Mucosa of gallbladder (tissue), 1 donor: ENCODE measurements at regions not wholly inside any gene's neighbourhood (a gene's known extent, or its start where the extent isn't known, plus 50 kb on each side); places are given as distances from the start of the nearest gene placed in this dataset.
A peak's percentile ranks its signal among the peaks of the same experiment; 100 is the strongest.
"Not testable (repeated sequence)": the region's sequence is repeated elsewhere in the genome, so short reads cannot be mapped to it uniquely, and the experiment has no call there.

Source experiments
- DNase-seq: peaks from one replicate; pipeline ENCODE4 v3.0.0-alpha.2; 2020; ENCODE audit warnings: low spot score
- donor health status: DM: no; HTN: no; CAD: no.

- DNase-seq = peak; percentile 29
Measured at GRCh38 chr1:219433001-219433400, 179.9 kb downstream of the ZC3H11B start.

DNA sequence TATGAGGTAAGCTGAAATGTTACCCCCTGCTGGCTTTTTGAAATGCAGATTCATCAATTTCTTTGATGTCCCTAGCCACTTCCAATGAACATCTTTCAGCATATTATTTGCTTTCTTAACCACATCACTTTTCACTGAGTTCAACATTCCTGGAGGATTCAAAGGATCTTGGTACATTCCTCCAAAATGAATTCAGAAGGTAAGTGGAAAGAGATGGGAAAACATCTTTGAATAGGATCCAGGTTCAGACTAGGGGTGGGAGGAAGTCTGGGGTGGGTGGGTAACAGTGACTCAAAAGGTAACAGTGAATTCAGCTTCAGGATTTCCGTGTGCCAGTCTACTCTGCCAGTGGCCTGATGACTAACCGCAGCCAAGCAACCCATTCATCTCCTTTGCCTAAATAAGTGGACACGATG is 180.7 kb downstream of the ZC3H11B start:
- DNase-seq = no peak

DNA sequence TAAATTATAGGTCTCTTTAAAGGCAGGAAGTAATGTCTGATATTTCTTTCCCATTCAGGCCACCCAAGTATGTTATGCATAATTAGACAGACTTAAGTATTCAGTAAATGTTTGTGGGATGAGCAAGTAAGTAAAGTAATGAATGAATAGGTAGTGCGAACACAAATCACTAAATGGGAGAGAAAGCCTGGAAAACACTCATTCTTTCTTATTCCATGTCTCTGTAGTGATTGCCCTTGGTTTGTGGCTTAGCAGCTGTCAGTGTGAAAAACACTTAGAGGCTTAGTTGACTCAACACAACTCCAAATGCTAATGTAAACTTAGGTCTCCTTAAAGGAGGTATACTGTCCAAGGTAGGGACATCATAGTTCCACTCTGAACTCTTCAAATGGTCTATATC is 182.5 kb downstream of the ZC3H11B start:
- DNase-seq = no peak

DNA sequence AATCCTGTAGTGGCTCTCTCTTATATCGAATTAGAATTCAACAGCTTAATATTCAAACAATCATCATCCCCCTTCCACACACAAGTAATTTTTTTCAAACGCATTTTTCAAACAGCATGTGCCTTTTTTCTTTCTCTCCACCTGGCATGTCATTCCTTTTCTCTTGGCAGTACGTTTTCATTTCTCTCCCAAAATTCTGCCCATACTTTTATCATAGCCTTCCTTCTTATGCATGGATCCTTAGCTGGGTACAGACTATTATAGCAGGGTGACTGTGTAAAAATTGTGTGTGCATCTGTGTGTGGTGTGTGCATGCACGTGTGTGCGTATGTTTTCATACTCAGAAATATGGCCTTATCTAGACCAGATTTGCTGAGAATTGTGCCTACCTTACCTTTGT is 184.3 kb downstream of the ZC3H11B start:
- no peak for DNase-seq

DNA sequence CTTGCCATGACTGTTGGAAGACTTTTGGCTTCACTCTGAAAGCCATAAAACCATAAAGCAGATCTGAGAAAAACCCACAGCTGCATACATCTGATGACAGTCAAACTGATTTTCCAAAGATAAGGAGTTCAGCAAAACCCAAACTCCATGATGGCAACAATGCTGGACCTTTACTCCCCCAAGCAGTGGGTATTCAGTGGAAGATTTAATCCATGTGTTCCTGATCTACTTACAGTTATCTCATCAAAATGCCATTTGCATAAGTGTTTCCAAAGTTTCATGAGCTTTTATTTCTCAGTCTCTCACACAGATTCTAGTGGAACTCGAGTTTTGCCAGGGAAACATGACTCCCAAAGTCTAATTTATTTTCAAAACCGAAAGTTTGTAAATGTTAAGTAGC is 184.9 kb downstream of the ZC3H11B start:
- DNase-seq = no peak

GRCh38 chr1:219427403-219427802 is 185.5 kb downstream of the ZC3H11B start:
- no peak for DNase-seq

DNA sequence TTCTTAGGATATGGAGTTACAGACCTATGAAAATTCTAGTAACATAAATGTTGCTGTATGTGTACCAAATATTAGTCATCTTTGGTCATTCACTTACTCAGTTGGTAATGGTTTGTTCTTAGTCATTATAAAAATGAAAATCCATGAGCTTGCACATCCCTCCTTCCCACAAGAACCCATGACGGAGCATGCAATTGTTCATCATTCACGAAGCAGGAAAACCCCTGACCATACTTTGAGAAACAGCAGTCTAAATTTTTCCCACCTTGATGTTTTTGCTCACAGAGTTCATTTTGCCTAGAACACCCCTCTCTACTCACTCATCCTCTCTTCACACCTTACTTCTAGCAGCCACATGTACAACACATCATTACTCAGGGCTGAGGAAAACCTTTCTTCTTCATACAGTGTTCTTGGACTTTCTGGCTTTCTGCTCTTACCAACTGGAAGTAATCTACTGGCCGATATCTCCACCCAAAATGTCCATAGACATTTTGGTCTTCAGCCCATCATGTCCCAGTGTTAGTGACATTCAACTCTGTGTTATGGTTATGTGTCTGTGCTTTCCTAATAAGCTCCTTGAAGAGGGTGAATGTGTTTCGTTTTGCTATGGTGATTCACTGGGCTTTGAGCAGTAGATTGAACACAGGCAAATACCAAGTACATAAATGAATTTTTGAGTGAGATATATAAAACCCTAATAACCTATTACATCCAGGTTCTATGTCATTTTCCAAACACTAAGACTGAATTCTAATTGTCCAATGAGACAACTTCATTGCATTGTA is 189.9 kb downstream of the ZC3H11B start:
- DNase-seq = no peak

DNA sequence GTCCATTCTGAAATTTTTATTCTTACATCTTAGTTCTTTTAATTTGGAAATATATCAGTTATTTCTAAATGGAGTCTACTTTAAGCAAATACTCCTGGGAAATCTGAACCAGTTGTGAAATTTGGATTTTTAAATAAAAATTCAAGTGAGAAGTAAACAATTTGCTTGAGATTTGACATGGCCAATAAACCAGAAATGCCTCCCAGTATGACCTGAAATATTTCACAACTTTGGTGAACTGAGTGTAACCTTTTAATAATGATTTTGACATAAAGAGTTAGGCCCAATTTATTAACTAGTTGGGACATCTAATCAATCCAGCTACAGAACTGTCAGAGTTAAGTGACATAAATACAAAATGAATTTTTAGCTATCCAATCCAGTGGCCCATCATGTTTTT is 192.0 kb downstream of the ZC3H11B start:
- no peak for DNase-seq

DNA sequence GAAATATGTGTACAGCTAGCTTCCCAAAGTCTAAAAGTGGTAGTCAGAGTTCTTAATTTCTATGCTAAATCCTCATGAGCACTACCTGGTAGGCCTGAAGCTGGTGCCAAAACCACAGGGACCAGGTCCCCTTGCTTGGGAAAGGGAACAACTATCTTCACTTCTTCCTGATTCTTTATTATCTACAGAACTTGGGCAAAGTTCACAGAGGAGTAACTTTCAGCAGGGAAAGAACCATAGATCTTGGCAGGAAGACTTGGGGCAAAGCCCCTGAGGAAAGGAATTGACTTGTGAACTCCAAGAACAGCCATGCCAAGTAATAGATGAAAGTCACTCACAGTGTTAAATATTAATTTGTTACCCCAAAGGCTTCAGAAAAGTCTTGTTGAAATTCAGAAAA is 193.0 kb downstream of the ZC3H11B start:
- peak; percentile 33 for DNase-seq

- DNase-seq = no peak
Measured at GRCh38 chr1:219419065-219419464, 193.8 kb downstream of the ZC3H11B start.

GRCh38 chr1:219417610-219418009 is 195.3 kb downstream of the ZC3H11B start:
- DNase-seq = no peak

DNA sequence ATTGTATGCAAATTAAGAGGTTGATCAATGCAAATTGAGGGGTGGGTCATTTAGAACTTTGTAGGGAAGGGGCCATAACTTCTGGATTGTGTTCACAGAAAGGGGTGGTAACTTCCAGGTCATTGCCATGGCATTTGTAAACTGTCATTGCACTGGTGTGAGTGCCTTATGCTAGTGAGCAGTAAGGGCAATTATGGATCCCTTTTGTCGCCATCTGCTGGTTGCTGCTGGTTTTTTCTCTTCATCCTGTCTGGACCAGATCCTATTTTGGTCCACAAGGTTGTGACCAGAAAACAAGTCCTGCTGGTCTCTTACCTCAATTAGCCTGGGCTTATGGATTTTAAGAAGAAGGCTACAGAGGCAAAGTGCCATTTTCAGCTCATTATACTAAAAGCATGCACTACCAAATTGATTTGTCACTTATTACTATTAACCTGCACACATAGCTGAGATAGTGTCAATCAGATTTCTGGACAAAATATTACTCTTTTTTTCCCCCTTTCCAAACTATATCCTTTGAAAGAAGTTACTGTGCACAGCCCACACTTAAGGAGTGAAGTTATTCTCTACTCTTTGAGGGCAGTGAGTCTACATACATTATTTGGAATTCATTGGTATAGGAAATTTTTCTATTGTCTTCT is 196.2 kb downstream of the ZC3H11B start:
- peak; percentile 66 for DNase-seq

- no peak for DNase-seq
Measured at GRCh38 chr1:219415915-219416314, 197.0 kb downstream of the ZC3H11B start.

GRCh38 chr1:219415433-219415832 is 197.5 kb downstream of the ZC3H11B start:
- DNase-seq = no peak

- no peak for DNase-seq
Measured at GRCh38 chr1:219414250-219414649, 198.7 kb downstream of the ZC3H11B start.

- no peak for DNase-seq
Measured at GRCh38 chr1:219413536-219413935, 199.4 kb downstream of the ZC3H11B start.

- no peak for DNase-seq
Measured at GRCh38 chr1:219412772-219413171, 200.1 kb downstream of the ZC3H11B start.

- DNase-seq = not testable (repeated sequence)
Measured at GRCh38 chr1:219410721-219411120, 202.2 kb downstream of the ZC3H11B start.

DNA sequence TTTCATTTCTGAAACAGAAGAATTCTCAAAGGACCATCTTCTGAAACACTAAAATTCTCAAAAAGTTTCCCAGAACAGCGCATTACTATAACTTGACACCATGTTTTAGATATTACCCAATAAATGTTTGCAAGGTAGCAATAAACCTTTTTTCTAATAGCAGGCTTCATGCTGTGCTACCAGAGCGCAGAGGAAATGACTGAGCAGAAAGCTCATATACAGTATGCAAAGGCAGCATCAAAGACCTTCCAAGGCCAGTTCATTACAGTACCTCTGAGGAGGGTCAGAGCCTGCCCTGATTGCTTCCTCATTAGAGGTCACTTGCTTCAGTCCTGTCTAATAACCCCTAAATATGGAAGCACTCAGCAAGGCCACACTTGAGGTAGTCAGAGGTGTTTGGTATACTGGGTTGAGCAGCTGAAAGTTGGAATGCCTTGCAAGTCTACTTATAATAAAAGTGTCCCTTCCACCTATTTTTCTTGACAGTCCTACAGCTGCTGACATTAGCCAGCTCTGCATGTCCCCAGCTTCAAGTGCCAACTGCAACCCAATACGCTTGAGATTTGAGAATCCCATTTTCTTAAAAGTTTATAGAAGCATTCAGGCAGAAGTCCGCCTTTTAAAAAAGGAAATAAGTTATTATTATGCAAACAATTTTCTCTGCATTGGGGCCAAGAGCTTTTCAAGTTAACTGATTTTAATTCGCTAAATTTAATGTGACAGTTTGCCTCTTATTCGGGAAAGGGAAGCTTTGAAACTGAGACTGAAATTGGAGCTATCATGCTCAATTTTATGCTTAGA is 207.2 kb downstream of the ZC3H11B start:
- no peak for DNase-seq

GRCh38 chr1:219404629-219405028 is 208.3 kb downstream of the ZC3H11B start:
- DNase-seq = no peak

DNA sequence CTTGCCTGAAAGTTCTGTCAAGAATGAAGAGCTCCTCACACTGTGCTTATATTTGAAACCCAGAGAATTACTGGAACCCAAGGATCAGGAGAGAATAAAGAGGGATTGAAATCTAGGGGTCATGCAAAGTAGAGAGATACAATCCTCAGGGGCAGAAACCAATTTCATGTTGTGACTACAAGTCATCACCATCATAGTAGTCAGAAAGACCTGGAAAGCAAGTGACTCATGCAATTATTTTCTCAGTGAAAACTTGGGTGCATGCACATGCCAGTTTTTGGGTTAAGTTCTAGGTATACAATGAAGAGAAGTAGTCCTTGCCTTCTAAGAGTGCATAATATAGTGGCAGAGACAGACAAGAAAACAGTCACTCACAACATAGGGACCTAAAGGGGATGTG is 210.0 kb downstream of the ZC3H11B start:
- no peak for DNase-seq

GRCh38 chr1:219401724-219402625 is 210.9 kb downstream of the ZC3H11B start:
- no peak for DNase-seq
